Smooth muscle cell (in vitro differentiated cells): ENCODE measurements at regions not wholly inside any gene's neighbourhood (a gene's known extent, or its start where the extent isn't known, plus 50 kb on each side); places are given as distances from the start of the nearest gene placed in this dataset.

Experiments used
- DNase-seq: peaks from one replicate; lab custom pipeline; 2025; ENCODE audit not compliant: unreplicated experiment; lab: John Stamatoyannopoulos, UW
- H2AFZ ChIP-seq: fragments of 200-600 bp; sonication (generic); 2 replicates; pipeline ENCODE4 v1.6.0; 2016; ENCODE audit warnings: antibody characterized with exemption, low read depth, mild to moderate bottlenecking
- H3F3A ChIP-seq: fragments of 200-600 bp; sonication (generic); 2 replicates; pipeline ENCODE4 v1.6.0; 2017; ENCODE audit warnings: antibody characterized with exemption, low read depth
- H3K27ac ChIP-seq: fragments of 200-600 bp; sonication (generic); 2 replicates; pipeline ENCODE4 v1.5.1; 2016; ENCODE audit warnings: low read depth, mild to moderate bottlenecking
- H3K27me3 ChIP-seq: fragments of 200-600 bp; sonication (generic); 2 replicates; pipeline ENCODE4 v1.6.1; 2016; ENCODE audit warnings: low read depth, mild to moderate bottlenecking
- H3K36me3 ChIP-seq: fragments of 200-600 bp; sonication (generic); 2 replicates; pipeline ENCODE4 v1.5.1; 2016; ENCODE audit warnings: low read depth
- H3K4me1 ChIP-seq: fragments of 200-600 bp; sonication (generic); 2 replicates; pipeline ENCODE4 v1.5.1; 2016; ENCODE audit warnings: low read depth
- H3K4me2 ChIP-seq: fragments of 200-600 bp; sonication (generic); 2 replicates; pipeline ENCODE4 v1.6.0; 2016; ENCODE audit warnings: mild to moderate bottlenecking
- H3K4me3 ChIP-seq: fragments of 200-600 bp; sonication (generic); 2 replicates; pipeline ENCODE4 v1.5.1; 2016; ENCODE audit warnings: mild to moderate bottlenecking
- H3K79me2 ChIP-seq: fragments of 200-600 bp; sonication (generic); 2 replicates; pipeline ENCODE4 v1.6.0; 2016; ENCODE audit warnings: low read depth, mild to moderate bottlenecking
- H3K9ac ChIP-seq: fragments of 200-600 bp; sonication (generic); 2 replicates; pipeline ENCODE4 v1.6.0; 2016; ENCODE audit warnings: low read depth
- H3K9me3 ChIP-seq: fragments of 200-600 bp; sonication (generic); replicated peaks from 2 replicates; pipeline ENCODE4 v1.5.1; 2016; ENCODE audit warnings: low read depth
- H4K20me1 ChIP-seq: fragments of 200-600 bp; sonication (generic); 2 replicates; pipeline ENCODE4 v1.6.0; 2016; ENCODE audit warnings: low read depth
- CTCF ChIP-seq: fragments of 200-600 bp; sonication (generic); IDR thresholded peaks from 2 replicates; pipeline ENCODE4 v1.5.1; 2017; ENCODE audit warnings: borderline replicate concordance, mild to moderate bottlenecking, antibody characterized with exemption; ENCODE audit not compliant: insufficient read depth, poor library complexity, severe bottlenecking
- WGBS: methylation state at CpG from one replicate; pipeline ENCODE4 v1.1.7; 2016; ENCODE audit warnings: low lambda C conversion rate; 5-methylcytosine and 5-hydroxymethylcytosine counted together

- H3K4me2 ChIP-seq = peak overlapping the region; percentile 1
- no peaks in the 10 kb centered on the region for H3K9me3 ChIP-seq
- H4K20me1 ChIP-seq = no peaks in the 10 kb centered on the region
- no peak overlapping the region for H3K27ac ChIP-seq
- H3F3A ChIP-seq = no peaks in the 10 kb centered on the region
- no peak for DNase-seq
- no peaks in the 10 kb centered on the region for H3K36me3 ChIP-seq
- no peak overlapping the region for H3K4me3 ChIP-seq
- H2AFZ ChIP-seq = peak overlapping the region; percentile 18
- WGBS = 45% methylated on average over 4 of the region's 4 CpGs
- no peaks in the 10 kb centered on the region for H3K27me3 ChIP-seq
- H3K4me1 ChIP-seq = no peaks in the 10 kb centered on the region
- H3K9ac ChIP-seq = no peak overlapping the region
- no peaks in the 10 kb centered on the region for H3K79me2 ChIP-seq
- no peak for TF ChIP-seq CTCF
Observed at GRCh38 chr18:67232406-67232805, 284.1 kb downstream of the DSEL start.

GRCh38 chr18:67222887-67223286 is 293.6 kb downstream of the DSEL start:
- H3K9me3 ChIP-seq = no peaks in the 10 kb centered on the region
- H3K36me3 ChIP-seq = no peaks in the 10 kb centered on the region
- no peak overlapping the region for H3K9ac ChIP-seq
- H4K20me1 ChIP-seq = no peaks in the 10 kb centered on the region
- no peaks in the 10 kb centered on the region for H3K79me2 ChIP-seq
- no peak overlapping the region for H3K27ac ChIP-seq
- no peak overlapping the region for H3K4me2 ChIP-seq
- DNase-seq = no peak
- H2AFZ ChIP-seq = peak overlapping the region; percentile 39
- H3F3A ChIP-seq = no peaks in the 10 kb centered on the region
- H3K4me1 ChIP-seq = no peaks in the 10 kb centered on the region
- H3K4me3 ChIP-seq = no peak overlapping the region
- H3K27me3 ChIP-seq = no peaks in the 10 kb centered on the region
- TF ChIP-seq CTCF = no peak

GRCh38 chr18:67219821-67220220 is 296.7 kb downstream of the DSEL start:
- Histone ChIP-seq H2AFZ (no peak overlapping the region), H3K36me3 (no peaks in the 10 kb centered on the region), H3K27me3 (no peaks in the 10 kb centered on the region), H3K4me3 (no peak overlapping the region), H4K20me1 (no peaks in the 10 kb centered on the region), H3F3A (no peaks in the 10 kb centered on the region), H3K4me1 (no peaks in the 10 kb centered on the region), H3K27ac (no peak overlapping the region), H3K79me2 (no peaks in the 10 kb centered on the region), H3K4me2 (no peak overlapping the region), H3K9me3 (no peaks in the 10 kb centered on the region), H3K9ac (no peak overlapping the region)
- WGBS = 89% methylated on average over 5 of the region's 5 CpGs
- TF ChIP-seq CTCF = no peak
- DNase-seq = no peak

GRCh38 chr18:67218556-67218955 is 298.0 kb downstream of the DSEL start:
- H4K20me1 ChIP-seq = no peaks in the 10 kb centered on the region
- H3K79me2 ChIP-seq = no peaks in the 10 kb centered on the region
- no peak for DNase-seq
- H3K27ac ChIP-seq = no peak overlapping the region
- no peaks in the 10 kb centered on the region for H3K36me3 ChIP-seq
- H3K9me3 ChIP-seq = no peaks in the 10 kb centered on the region
- no peaks in the 10 kb centered on the region for H3K27me3 ChIP-seq
- 92% methylated on average over 3 of the region's 3 CpGs for WGBS
- no peaks in the 10 kb centered on the region for H3K4me1 ChIP-seq
- H3K4me2 ChIP-seq = no peak overlapping the region
- TF ChIP-seq CTCF = no peak
- no peaks in the 10 kb centered on the region for H3F3A ChIP-seq
- H3K4me3 ChIP-seq = no peak overlapping the region
- no peak overlapping the region for H3K9ac ChIP-seq
- no peak overlapping the region for H2AFZ ChIP-seq
